Thoracic aorta (tissue), 2 donors: ENCODE measurements at regions not wholly inside any gene's neighbourhood (a gene's known extent, or its start where the extent isn't known, plus 50 kb on each side); places are given as distances from the start of the nearest gene placed in this dataset.

Source experiments
- ATAC-seq: fragments of 150-250 bp; one replicate; pipeline ENCODE4 v1.8.0; 2017; ENCODE audit warnings: low read depth; ENCODE audit not compliant: insufficient number of reproducible peaks, low FRiP score
- DNase-seq: peaks from one replicate; pipeline ENCODE4 v3.0.0-alpha.2; 2020; ENCODE audit warnings: low spot score
- H3K27ac ChIP-seq, 2 donors: fragments of 200-600 bp; sonication (generic); 1 replicate in 1 of 2; 2 replicates in 1 of 2; pipeline ENCODE4 v1.5.1; 2016; ENCODE audit warnings: mild to moderate bottlenecking in 2 of 2, moderate library complexity in 2 of 2
- H3K27me3 ChIP-seq: fragments of 200-600 bp; sonication (generic); replicated peaks from 2 replicates; pipeline ENCODE4 v1.6.0; 2016; ENCODE audit warnings: mild to moderate bottlenecking; ENCODE audit not compliant: insufficient read depth
- H3K36me3 ChIP-seq: fragments of 200-600 bp; sonication (generic); one replicate; pipeline ENCODE4 v1.5.1; 2016
- H3K4me1 ChIP-seq, 2 donors: fragments of 200-600 bp; sonication (generic); 1 replicate in 1 of 2; 2 replicates in 1 of 2; pipeline versions ENCODE4 v1.5.1 to v1.6.0; 2016; ENCODE audit warnings: low read depth in 2 of 2, mild to moderate bottlenecking in 1 of 2; ENCODE audit not compliant: control insufficient read depth in 1 of 2
- H3K4me3 ChIP-seq: fragments of 200-600 bp; sonication (generic); 2 replicates; pipeline ENCODE4 v1.5.1; 2016; ENCODE audit warnings: mild to moderate bottlenecking
- H3K9me3 ChIP-seq: fragments of 200-600 bp; sonication (generic); 2 replicates; pipeline ENCODE4 v1.5.1; 2016
- TF ChIP-seq, protein P1 (sequence below): fragments of 200-600 bp; sonication (generic); IDR thresholded peaks from one replicate; pipeline ENCODE4 v1.5.1; 2019; ENCODE audit warnings: antibody characterized with exemption

DNA sequence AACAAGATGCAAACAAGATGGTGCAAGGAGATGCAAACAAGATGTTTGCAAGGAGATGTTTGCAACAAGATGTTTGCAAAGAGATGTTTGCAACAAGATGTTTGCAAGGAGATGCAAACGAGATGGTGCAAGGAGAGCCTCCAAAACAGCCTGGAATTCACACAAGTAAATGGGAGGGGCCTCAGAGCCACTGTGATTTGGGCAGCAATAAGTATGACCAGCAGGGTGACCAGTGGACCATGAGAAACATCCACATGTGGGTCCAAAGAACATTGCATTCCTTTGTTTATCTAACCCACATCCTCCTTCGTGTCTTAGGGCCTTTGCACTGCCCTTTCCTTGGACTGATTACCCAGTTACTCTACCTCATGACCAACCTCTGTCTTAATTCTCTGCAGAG lies 162.9 kb downstream of the PLPP3 start:
- TF ChIP-seq, protein P1, sequence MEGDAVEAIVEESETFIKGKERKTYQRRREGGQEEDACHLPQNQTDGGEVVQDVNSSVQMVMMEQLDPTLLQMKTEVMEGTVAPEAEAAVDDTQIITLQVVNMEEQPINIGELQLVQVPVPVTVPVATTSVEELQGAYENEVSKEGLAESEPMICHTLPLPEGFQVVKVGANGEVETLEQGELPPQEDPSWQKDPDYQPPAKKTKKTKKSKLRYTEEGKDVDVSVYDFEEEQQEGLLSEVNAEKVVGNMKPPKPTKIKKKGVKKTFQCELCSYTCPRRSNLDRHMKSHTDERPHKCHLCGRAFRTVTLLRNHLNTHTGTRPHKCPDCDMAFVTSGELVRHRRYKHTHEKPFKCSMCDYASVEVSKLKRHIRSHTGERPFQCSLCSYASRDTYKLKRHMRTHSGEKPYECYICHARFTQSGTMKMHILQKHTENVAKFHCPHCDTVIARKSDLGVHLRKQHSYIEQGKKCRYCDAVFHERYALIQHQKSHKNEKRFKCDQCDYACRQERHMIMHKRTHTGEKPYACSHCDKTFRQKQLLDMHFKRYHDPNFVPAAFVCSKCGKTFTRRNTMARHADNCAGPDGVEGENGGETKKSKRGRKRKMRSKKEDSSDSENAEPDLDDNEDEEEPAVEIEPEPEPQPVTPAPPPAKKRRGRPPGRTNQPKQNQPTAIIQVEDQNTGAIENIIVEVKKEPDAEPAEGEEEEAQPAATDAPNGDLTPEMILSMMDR, result no peak
- ATAC-seq (no peak), DNase-seq (no peak)
- H3K27ac ChIP-seq, result no peak overlapping the region
- H3K36me3 ChIP-seq, result no peaks in the 10 kb centered on the region
- H3K4me1 ChIP-seq, result peaks cover 0 to 9% of the 10 kb centered on the region in 2 donors
- H3K4me3 ChIP-seq, result no peak overlapping the region
- H3K9me3 ChIP-seq, result no peaks in the 10 kb centered on the region
- no peaks in the 10 kb centered on the region for H3K27me3 ChIP-seq

DNA sequence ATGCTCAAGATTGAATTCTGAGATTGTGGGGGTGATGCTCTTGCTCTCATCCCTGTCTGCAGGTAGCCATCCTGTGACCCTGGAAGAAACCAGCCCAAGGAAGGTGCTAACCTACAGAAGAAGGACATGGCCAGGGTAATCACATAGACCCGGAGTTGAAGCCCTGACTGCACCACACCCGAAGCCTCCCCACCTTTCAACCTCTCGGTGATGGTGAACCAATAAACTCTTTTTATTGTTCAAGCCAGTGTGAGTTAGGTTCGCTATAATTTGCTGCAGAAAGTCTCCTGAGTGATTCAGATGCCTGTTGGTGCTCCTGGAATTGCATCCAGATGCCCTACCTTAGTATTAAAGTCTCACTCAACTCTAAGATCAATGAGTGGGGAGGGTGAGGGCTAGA lies 163.6 kb downstream of the PLPP3 start:
- TF ChIP-seq, protein P1, result no peak
- ATAC-seq (no peak), DNase-seq (no peak)
- Histone ChIP-seq H3K4me1 (peaks cover 4 to 17% of the 10 kb centered on the region in 2 donors), H3K27ac (no peak overlapping the region), H3K4me3 (no peak overlapping the region), H3K36me3 (no peaks in the 10 kb centered on the region), H3K27me3 (no peaks in the 10 kb centered on the region), H3K9me3 (no peaks in the 10 kb centered on the region)

DNA sequence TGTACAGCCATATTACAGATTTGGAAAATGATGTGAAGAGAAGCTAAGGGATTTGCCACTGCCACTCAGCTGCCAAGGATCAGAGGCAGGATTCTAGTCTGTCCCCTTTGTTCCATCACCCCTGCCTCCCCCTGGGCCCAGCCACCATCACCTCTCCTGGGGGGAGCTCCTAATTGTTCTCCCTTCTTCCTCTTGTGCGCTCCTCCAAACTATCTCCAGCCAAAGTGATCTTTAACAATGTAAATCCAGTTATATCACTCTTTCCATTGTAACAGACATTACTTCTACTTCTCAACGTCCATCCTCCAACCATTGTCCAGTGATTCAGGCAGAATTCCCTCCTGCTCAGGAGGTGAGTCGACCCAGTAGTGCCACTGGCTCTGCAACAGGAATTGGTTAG lies 164.1 kb downstream of the PLPP3 start:
- no peak for ATAC-seq
- H3K27me3 ChIP-seq, result no peaks in the 10 kb centered on the region

DNA sequence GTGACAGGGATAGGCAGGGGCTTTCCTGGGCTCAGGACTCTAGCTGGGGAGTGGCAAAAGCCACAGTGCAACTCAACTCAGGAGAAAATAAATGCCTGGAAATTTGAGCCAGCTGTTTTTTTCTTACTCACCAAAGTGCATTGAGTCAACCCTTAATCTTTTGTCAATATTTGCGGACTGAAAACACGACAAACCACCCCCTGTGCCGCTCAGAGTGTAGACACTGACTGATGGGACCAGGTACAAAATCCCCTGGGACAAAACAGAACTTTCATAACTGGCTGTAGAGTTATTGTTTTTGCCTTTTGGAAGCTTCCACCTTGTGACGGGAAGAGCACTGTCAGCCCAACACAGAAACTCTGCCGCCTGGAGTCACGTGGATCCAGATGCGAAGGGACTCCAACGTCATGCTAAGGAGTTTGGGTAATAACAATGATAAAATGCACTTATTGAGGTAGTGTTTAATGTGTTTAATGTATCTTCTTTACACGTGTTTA lies 164.6 kb downstream of the PLPP3 start:
- H3K4me3 ChIP-seq, result no peak overlapping the region
- no peak for DNase-seq
- ATAC-seq, result no peak
- peaks cover 4 to 18% of the 10 kb centered on the region in 2 donors for H3K4me1 ChIP-seq
- no peaks in the 10 kb centered on the region for H3K36me3 ChIP-seq
- H3K9me3 ChIP-seq, result no peaks in the 10 kb centered on the region
- no peak overlapping the region for H3K27ac ChIP-seq
- H3K27me3 ChIP-seq, result no peaks in the 10 kb centered on the region
- TF ChIP-seq, protein P1, result no peak

More for the DNA sequence above, 164.1 kb downstream of the PLPP3 start:
- Histone ChIP-seq H3K27ac (no peak overlapping the region), H3K9me3 (no peaks in the 10 kb centered on the region), H3K36me3 (no peaks in the 10 kb centered on the region), H3K4me3 (no peak overlapping the region), H3K4me1 (peaks cover 4 to 18% of the 10 kb centered on the region in 2 donors)
- DNase-seq, result no peak
- TF ChIP-seq, protein P1, result no peak

DNA sequence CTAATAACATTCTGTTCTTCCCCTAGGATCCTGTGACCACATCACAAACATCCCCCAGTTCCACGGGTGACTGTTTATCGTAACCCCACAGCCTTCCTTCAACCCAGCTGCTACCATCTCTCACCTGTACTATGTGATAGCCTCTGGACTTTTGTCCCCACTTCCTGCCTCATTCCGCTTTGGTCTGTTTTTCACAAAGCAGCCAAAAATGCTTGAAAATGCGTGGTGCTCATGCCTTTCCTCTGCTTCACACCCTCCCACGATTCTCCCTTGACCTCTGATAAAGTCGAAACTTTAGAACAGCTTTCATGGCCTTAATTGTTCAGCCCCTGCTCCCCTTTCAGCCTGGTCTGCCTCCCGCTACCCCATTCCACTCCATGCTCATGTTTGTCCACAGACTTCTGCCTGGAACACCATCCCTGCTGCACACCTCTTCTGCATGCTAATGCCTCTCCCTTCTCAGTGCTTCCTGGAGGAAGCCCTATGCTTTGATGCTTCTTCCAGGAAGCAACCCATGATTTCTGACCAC lies 165.6 kb downstream of the PLPP3 start:
- Histone ChIP-seq H3K27ac (no peak overlapping the region), H3K4me1 (peaks cover 4 to 18% of the 10 kb centered on the region in 2 donors), H3K27me3 (no peaks in the 10 kb centered on the region), H3K4me3 (no peak overlapping the region), H3K9me3 (no peaks in the 10 kb centered on the region), H3K36me3 (no peaks in the 10 kb centered on the region)
- no peak for ATAC-seq
- TF ChIP-seq, protein P1, result no peak
- no peak for DNase-seq
